D721Med (cell line): ENCODE measurements at regions not wholly inside any gene's neighbourhood (a gene's known extent, or its start where the extent isn't known, plus 50 kb on each side); places are given as distances from the start of the nearest gene placed in this dataset.

ENCODE experiments used
- DNase-seq: peaks from one replicate; pipeline ENCODE4 v3.0.0; 2011; ENCODE audit warnings: low spot score; ENCODE audit not compliant: insufficient read length
- FAIRE-seq: peaks from 2 replicates; lab custom pipeline; 2011; peaks lifted over from hg19 to GRCh38; lab: Jason Lieb, UNC
- TF ChIP-seq, protein P1 (sequence below): IDR thresholded peaks from 2 replicates; pipeline ENCODE4 v1.5.1; 2012; ENCODE audit warnings: mild to moderate bottlenecking, control low read depth; ENCODE audit not compliant: insufficient read depth; ENCODE audit errors: missing control alignments

DNA sequence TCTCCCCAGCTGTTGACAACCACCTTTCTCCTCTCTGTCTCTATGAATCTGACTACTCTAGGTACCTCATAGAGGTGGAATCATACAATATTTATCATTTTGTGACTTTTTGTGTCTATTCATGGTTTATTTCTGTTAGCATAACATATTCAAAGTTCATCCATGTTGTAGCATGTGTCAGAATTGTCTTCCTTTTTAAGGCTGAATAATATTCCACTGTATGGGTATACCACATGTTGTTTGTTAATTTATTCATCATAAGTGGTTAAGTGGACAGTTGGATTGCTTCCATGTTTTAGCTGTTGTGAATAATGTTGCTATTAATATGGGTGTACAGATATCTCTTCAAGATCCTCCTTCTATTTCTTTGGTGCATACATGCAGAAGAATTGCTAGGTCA lies 69.9 kb upstream of the COMTD1 start:
- DNase-seq (no peak), FAIRE-seq (no peak)
- TF ChIP-seq, protein P1, sequence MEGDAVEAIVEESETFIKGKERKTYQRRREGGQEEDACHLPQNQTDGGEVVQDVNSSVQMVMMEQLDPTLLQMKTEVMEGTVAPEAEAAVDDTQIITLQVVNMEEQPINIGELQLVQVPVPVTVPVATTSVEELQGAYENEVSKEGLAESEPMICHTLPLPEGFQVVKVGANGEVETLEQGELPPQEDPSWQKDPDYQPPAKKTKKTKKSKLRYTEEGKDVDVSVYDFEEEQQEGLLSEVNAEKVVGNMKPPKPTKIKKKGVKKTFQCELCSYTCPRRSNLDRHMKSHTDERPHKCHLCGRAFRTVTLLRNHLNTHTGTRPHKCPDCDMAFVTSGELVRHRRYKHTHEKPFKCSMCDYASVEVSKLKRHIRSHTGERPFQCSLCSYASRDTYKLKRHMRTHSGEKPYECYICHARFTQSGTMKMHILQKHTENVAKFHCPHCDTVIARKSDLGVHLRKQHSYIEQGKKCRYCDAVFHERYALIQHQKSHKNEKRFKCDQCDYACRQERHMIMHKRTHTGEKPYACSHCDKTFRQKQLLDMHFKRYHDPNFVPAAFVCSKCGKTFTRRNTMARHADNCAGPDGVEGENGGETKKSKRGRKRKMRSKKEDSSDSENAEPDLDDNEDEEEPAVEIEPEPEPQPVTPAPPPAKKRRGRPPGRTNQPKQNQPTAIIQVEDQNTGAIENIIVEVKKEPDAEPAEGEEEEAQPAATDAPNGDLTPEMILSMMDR, result no peak

DNA sequence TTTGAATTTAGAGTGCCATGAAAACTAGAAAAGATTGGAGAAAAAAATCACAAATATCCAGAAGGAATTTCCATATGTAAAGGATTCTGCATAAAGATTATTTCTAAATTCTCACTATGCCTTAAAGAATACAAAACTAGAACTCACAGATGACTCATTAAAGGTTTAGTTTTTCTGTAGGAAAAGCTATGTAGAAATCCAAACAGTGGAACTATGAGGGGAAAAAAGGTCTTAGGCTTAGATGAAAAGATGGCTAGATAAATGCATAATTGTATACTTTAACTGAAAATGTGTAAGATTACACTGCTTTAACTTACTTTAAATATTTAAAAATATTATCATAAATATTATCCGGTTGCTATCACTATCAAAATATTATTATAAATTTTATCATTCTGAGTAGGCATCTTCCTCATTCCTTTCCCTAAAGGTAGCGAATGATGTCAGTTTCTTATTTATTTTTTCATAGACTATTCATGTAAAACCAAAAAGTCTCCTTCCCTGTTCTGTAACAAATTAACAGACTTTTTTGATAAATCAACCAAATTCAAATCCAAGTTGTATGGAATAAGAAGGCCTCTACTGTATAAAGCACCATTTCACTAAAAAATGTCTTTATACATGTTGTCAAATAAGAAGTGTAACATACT lies 69.1 kb upstream of the COMTD1 start:
- FAIRE-seq, result no peak
- DNase-seq, result no peak
- TF ChIP-seq, protein P1, result no peak

- no peak for DNase-seq
- no peak for FAIRE-seq
- TF ChIP-seq, protein P1, result no peak
Measured at GRCh38 chr10:75304313-75304712, 68.6 kb upstream of the COMTD1 start.

GRCh38 chr10:75303045-75303777 lies 67.5 kb upstream of the COMTD1 start:
- FAIRE-seq (no peak), DNase-seq (no peak)
- TF ChIP-seq, protein P1, result no peak

GRCh38 chr10:75302029-75302428 lies 66.3 kb upstream of the COMTD1 start:
- no peak for DNase-seq
- no peak for FAIRE-seq
- TF ChIP-seq, protein P1, result no peak

DNA sequence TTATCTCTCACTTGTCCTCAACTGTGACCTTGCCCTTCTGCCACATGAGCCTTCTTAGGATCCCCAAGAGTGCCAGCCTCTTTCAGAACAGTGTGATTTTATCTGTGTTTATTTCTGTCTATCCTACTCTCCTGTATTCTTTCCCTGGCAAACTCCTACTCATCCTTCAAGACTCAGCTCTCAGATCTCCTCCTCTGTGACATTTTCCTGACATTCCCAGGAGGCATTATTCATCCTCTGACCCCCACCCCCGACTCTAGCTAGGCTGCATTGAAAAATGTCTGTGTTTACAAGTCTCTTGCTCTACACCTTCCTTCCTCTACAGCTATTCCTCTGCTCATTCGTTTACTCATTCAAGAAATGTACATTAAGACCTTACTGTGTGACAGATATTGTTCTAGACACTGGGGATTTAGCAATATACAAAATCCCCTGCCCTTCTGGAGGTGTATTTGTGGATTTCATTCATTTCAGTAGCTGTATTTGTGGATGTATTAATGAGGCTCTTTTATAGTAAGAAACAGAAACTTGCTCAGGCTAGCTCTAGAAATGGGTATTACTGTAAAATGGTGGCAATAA lies 61.4 kb upstream of the COMTD1 start:
- FAIRE-seq, result no peak
- DNase-seq, result no peak
- TF ChIP-seq, protein P1, result no peak
